CD14-positive monocyte (primary cell): ENCODE measurements at regions not wholly inside any gene's neighbourhood (a gene's known extent, or its start where the extent isn't known, plus 50 kb on each side); places are given as distances from the start of the nearest gene placed in this dataset.

ENCODE experiments used
- DNase-seq, 3 donors: peaks; one replicate each; pipeline ENCODE4 v3.0.0-alpha.2; 2011 to 2022
- H2AFZ ChIP-seq: 2 replicates; pipeline ENCODE4 v1.6.0; 2012; ENCODE audit warnings: mild to moderate bottlenecking, low read depth, low read length, inconsistent platforms; ENCODE audit not compliant: insufficient read depth, poor library complexity, severe bottlenecking
- H3K27ac ChIP-seq, 2 donors: 1 replicate in 1 of 2; 2 replicates in 1 of 2; pipeline ENCODE4 v1.5.1; 2012 to 2013; ENCODE audit warnings: low read length in 2 of 2, control low read depth in 1 of 2, inconsistent platforms in 1 of 2, low read depth in 1 of 2, mild to moderate bottlenecking in 1 of 2
- H3K27me3 ChIP-seq, 2 donors: one replicate each; pipeline versions ENCODE4 v1.6.0 to v1.6.1; 2011 to 2013; ENCODE audit warnings: low read length in 2 of 2; ENCODE audit not compliant: control insufficient read depth in 2 of 2, insufficient read depth in 2 of 2
- H3K36me3 ChIP-seq, 2 donors: replicated peaks in 1 of 2; 1 replicate in 1 of 2; 2 replicates in 1 of 2; pipeline versions ENCODE4 v1.5.1 to v1.6.1; 2012 to 2013; ENCODE audit warnings: low read length in 2 of 2, control low read depth in 1 of 2, inconsistent platforms in 1 of 2, mild to moderate bottlenecking in 1 of 2; ENCODE audit not compliant: insufficient read depth in 2 of 2, control insufficient read depth in 1 of 2
- H3K4me1 ChIP-seq, 2 donors: 1 replicate in 1 of 2; 2 replicates in 1 of 2; pipeline versions ENCODE4 v1.5.1 to v1.6.1; 2012 to 2013; ENCODE audit warnings: low read length in 2 of 2, control low read depth in 1 of 2, inconsistent platforms in 1 of 2, mild to moderate bottlenecking in 1 of 2, moderate library complexity in 1 of 2; ENCODE audit not compliant: insufficient read depth in 2 of 2, control insufficient read depth in 1 of 2
- H3K4me2 ChIP-seq: replicated peaks from 2 replicates; pipeline ENCODE3; 2012; ENCODE audit warnings: low read length, moderate library complexity, mild to moderate bottlenecking; ENCODE audit not compliant: poor library complexity, severe bottlenecking; ENCODE audit errors: extremely low read depth
- H3K4me3 ChIP-seq, 3 experiments: fragments of 200-600 bp in 1 of 3; sonication (generic) in 1 of 3; replicated peaks in 1 of 3; 1 replicate in 2 of 3; 2 replicates in 1 of 3; pipeline ENCODE4 v1.5.1; 2011 to 2013; ENCODE audit warnings: low read length in 3 of 3, mild to moderate bottlenecking in 3 of 3, control low read depth in 2 of 3, low read depth in 2 of 3, inconsistent platforms in 1 of 3, moderate library complexity in 1 of 3
- H3K79me2 ChIP-seq: 2 replicates; pipeline ENCODE4 v1.6.0; 2012; ENCODE audit warnings: mild to moderate bottlenecking, control low read depth, inconsistent platforms, low read length, moderate library complexity; ENCODE audit not compliant: insufficient read depth
- H3K9ac ChIP-seq: 2 replicates; pipeline ENCODE4 v1.6.0; 2017; ENCODE audit warnings: low read length, mild to moderate bottlenecking; ENCODE audit not compliant: insufficient read depth, poor library complexity, severe bottlenecking
- H3K9me3 ChIP-seq, 2 donors: replicated peaks in 1 of 2; 1 replicate in 1 of 2; 2 replicates in 1 of 2; pipeline versions ENCODE4 v1.5.1 to v1.6.1; 2012 to 2013; ENCODE audit warnings: low read length in 2 of 2, control low read depth in 1 of 2; ENCODE audit not compliant: control insufficient read depth in 1 of 2, insufficient read depth in 1 of 2
- H4K20me1 ChIP-seq: 2 replicates; pipeline ENCODE4 v1.6.0; 2012; ENCODE audit warnings: mild to moderate bottlenecking, low read length, control low read depth, moderate library complexity; ENCODE audit not compliant: insufficient read depth
- H3K27ac Mint-ChIP-seq, 7 donors: one replicate each; pipeline ENCODE4 v1.8.0; 2020; ENCODE audit warnings: mild to moderate bottlenecking in 7 of 7, mixed read lengths in 7 of 7, moderate library complexity in 6 of 7, inconsistent platforms in 2 of 7
- H3K27me3 Mint-ChIP-seq, 3 donors: one replicate each; pipeline ENCODE4 v1.8.0; 2021 to 2022; ENCODE audit warnings: low read depth in 3 of 3, mild to moderate bottlenecking in 3 of 3, mixed read lengths in 3 of 3, moderate library complexity in 3 of 3, inconsistent platforms in 1 of 3
- H3K36me3 Mint-ChIP-seq, 2 donors: one replicate each; pipeline ENCODE4 v1.8.0; 2020; ENCODE audit warnings: mixed read lengths in 2 of 2, inconsistent platforms in 1 of 2, mild to moderate bottlenecking in 1 of 2
- H3K4me1 Mint-ChIP-seq: one replicate; pipeline ENCODE4 v1.8.0; 2020; ENCODE audit warnings: mild to moderate bottlenecking, mixed read lengths
- H3K4me3 Mint-ChIP-seq, 2 donors: one replicate each; pipeline ENCODE4 v1.8.0; 2020; ENCODE audit warnings: mild to moderate bottlenecking in 2 of 2, mixed read lengths in 2 of 2, moderate library complexity in 1 of 2
- H3K9me3 Mint-ChIP-seq, 7 donors: one replicate each; pipeline ENCODE4 v1.8.0; 2020 to 2022; ENCODE audit warnings: mixed read lengths in 7 of 7, mild to moderate bottlenecking in 6 of 7, moderate library complexity in 6 of 7, inconsistent platforms in 2 of 7
- WGBS: methylation state at CpG from one replicate; pipeline ENCODE4 v1.1.5; 2013; ENCODE audit warnings: missing lambda C conversion rate; ENCODE audit not compliant: insufficient coverage; 5-methylcytosine and 5-hydroxymethylcytosine counted together
- intact Hi-C, 2 donors: fragments of 100-400 bp; cut with micrococcal nuclease; formaldehyde crosslinking; loops; one replicate each; pipeline versions ENCODE4 v1.15.0 to v1.15.1; 2023
- TF ChIP-seq, protein P1 (sequence below): fragments of 200-600 bp; IDR thresholded peaks from one replicate; pipeline ENCODE4 v1.8.0; 2022; ENCODE audit warnings: antibody characterized with exemption, mild to moderate bottlenecking

DNA sequence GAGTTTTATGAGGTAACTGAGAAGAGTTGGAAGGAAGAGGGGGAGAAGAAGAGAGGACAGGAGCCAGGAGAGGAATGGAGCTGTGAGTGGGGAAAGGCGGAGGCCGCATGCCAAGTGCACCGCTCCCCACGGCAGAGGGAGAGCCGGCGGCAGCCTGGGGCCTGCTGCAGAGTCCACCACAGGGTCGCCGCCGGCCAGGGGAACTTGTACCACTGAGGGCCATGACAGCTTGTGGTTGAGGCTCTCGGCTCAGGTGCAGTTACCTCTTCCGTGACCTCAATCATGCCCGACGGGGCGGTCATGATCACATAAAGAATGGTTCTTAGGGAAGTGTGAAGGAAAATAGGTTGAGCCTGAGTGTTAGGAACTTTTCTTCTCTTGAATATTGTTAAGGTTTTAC is 325.0 kb downstream of the SNAPC1 start:
- TF ChIP-seq, protein P1, sequence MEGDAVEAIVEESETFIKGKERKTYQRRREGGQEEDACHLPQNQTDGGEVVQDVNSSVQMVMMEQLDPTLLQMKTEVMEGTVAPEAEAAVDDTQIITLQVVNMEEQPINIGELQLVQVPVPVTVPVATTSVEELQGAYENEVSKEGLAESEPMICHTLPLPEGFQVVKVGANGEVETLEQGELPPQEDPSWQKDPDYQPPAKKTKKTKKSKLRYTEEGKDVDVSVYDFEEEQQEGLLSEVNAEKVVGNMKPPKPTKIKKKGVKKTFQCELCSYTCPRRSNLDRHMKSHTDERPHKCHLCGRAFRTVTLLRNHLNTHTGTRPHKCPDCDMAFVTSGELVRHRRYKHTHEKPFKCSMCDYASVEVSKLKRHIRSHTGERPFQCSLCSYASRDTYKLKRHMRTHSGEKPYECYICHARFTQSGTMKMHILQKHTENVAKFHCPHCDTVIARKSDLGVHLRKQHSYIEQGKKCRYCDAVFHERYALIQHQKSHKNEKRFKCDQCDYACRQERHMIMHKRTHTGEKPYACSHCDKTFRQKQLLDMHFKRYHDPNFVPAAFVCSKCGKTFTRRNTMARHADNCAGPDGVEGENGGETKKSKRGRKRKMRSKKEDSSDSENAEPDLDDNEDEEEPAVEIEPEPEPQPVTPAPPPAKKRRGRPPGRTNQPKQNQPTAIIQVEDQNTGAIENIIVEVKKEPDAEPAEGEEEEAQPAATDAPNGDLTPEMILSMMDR: no peak
- H3K4me2 ChIP-seq: no peak overlapping the region
- no peak overlapping the region for H3K9ac ChIP-seq
- H3K9me3 ChIP-seq: peaks cover 0 to 3% of the 10 kb centered on the region in 2 donors
- H3K27ac Mint-ChIP-seq: no peak overlapping the region
- no peaks in the 10 kb centered on the region for H4K20me1 ChIP-seq
- no peak overlapping the region for H2AFZ ChIP-seq
- no peak overlapping the region for H3K4me3 ChIP-seq
- 89% methylated on average over 8 of the region's 14 CpGs for WGBS
- peaks cover 2 to 3% (median 2%) of the 10 kb centered on the region in 3 donors for H3K27me3 Mint-ChIP-seq
- no peaks in the 10 kb centered on the region for H3K27me3 ChIP-seq
- H3K36me3 ChIP-seq: no peaks in the 10 kb centered on the region
- no peaks in the 10 kb centered on the region for H3K79me2 ChIP-seq
- H3K27ac ChIP-seq: no peak overlapping the region
- no peaks in the 10 kb centered on the region for H3K4me1 Mint-ChIP-seq
- no peaks in the 10 kb centered on the region for H3K36me3 Mint-ChIP-seq
- no peak overlapping the region for H3K4me3 Mint-ChIP-seq
- intact Hi-C loops: no loop called here
- H3K4me1 ChIP-seq: no peaks in the 10 kb centered on the region
- DNase-seq: no peak
- H3K9me3 Mint-ChIP-seq: peaks cover 0 to 9% (median 5%) of the 10 kb centered on the region in 7 donors

DNA sequence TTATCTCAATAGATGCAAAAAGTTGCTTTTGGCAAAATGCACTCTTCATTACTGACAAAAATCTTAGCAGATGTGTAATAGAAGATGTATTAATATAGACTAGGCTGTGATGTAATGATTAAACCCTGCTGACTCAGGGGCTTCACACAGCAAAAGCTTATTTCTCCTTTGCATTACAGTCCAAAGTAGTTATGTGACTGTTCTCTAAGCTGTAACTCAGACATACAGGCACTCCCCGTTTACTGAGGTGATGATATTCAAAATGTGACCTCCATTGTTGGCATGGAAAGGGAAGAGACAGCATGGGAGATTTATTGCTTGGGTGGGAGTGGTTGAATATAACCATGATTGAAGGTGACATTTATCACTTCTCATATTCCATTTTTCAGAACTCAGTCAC is 331.5 kb downstream of the SNAPC1 start:
- Histone ChIP-seq H3K27me3 (no peaks in the 10 kb centered on the region), H3K27ac (no peak overlapping the region), H3K4me2 (no peak overlapping the region), H3K9me3 (no peaks in the 10 kb centered on the region), H3K36me3 (no peaks in the 10 kb centered on the region), H4K20me1 (no peaks in the 10 kb centered on the region), H3K79me2 (no peaks in the 10 kb centered on the region), H3K9ac (no peak overlapping the region), H2AFZ (no peak overlapping the region), H3K4me1 (no peaks in the 10 kb centered on the region), H3K4me3 (no peak overlapping the region)
- Mint-ChIP-seq H3K4me1 (no peaks in the 10 kb centered on the region), H3K36me3 (no peaks in the 10 kb centered on the region), H3K4me3 (no peak overlapping the region), H3K27me3 (peaks cover 0 to 6% (median 0%) of the 10 kb centered on the region in 3 donors), H3K27ac (no peak overlapping the region), H3K9me3 (peaks cover 0 to 3% (median 0%) of the 10 kb centered on the region in 7 donors)
- WGBS: no CpG with 5 or more reads among the region's 1 CpG
- intact Hi-C loops: no loop called here
- DNase-seq: no peak
- TF ChIP-seq, protein P1: no peak
